Esophagus muscularis mucosa (tissue), 3 donors: ENCODE measurements at regions not wholly inside any gene's neighbourhood (a gene's known extent, or its start where the extent isn't known, plus 50 kb on each side); places are given as distances from the start of the nearest gene placed in this dataset.

Experiments
- POLR2A ChIP-seq: fragments of 450-650 bp; IDR thresholded peaks from one replicate; pipeline ENCODE4 v1.6.1; 2017; ENCODE audit warnings: antibody characterized with exemption, moderate library complexity, mild to moderate bottlenecking, low read depth
- POLR2AphosphoS5 ChIP-seq, 2 donors: sonication (generic); formaldehyde crosslinking; IDR thresholded peaks; one replicate each; pipeline ENCODE4 v1.6.1; 2017; ENCODE audit warnings: antibody characterized with exemption in 2 of 2
- TF ChIP-seq, protein P1 (sequence below), 3 experiments: fragments of 200-600 bp in 2 of 3; fragments of 450-650 bp in 1 of 3; sonication (generic) in 2 of 3; IDR thresholded peaks; one replicate each; pipeline ENCODE4 v1.5.1; 2017 to 2019; ENCODE audit warnings: antibody characterized with exemption in 3 of 3, mild to moderate bottlenecking in 2 of 3, moderate library complexity in 1 of 3

DNA sequence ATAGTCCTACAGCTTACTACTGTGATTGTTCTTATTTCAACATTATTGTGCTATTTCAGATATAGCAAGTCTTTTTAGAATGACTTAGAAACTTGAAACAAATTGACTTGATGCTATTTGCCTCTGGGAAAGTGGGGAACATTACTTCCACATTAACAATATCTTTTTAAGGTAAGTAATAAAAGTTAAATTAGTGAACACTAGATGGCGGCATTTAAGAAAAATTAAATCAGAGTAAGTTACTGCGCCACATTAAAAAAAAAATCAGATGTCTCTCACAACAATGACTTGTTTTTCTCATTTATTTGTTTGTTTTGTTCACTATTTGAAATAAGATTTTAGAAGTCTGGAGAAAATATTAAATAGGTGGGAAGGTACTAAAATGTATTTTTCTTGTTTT is 1026.9 kb upstream of the SLIT2 start:
- TF ChIP-seq, protein P1, sequence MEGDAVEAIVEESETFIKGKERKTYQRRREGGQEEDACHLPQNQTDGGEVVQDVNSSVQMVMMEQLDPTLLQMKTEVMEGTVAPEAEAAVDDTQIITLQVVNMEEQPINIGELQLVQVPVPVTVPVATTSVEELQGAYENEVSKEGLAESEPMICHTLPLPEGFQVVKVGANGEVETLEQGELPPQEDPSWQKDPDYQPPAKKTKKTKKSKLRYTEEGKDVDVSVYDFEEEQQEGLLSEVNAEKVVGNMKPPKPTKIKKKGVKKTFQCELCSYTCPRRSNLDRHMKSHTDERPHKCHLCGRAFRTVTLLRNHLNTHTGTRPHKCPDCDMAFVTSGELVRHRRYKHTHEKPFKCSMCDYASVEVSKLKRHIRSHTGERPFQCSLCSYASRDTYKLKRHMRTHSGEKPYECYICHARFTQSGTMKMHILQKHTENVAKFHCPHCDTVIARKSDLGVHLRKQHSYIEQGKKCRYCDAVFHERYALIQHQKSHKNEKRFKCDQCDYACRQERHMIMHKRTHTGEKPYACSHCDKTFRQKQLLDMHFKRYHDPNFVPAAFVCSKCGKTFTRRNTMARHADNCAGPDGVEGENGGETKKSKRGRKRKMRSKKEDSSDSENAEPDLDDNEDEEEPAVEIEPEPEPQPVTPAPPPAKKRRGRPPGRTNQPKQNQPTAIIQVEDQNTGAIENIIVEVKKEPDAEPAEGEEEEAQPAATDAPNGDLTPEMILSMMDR (IDR thresholded peaks at IDR 0.05), result peak; percentile 24 to 44 (median 42)
- TF ChIP-seq POLR2A (no peak), POLR2AphosphoS5 (IDR thresholded peaks at IDR 0.05) (no peak)
